Activated CD8-positive, alpha-beta memory T cell treated with anti-CD3 and anti-CD28 coated beads, Interleukin-2, amount 50 U/mL, for 1 hour (primary cell): ENCODE measurements at regions not wholly inside any gene's neighbourhood (a gene's known extent, or its start where the extent isn't known, plus 50 kb on each side); places are given as distances from the start of the nearest gene placed in this dataset.

Experiments used
- DNase-seq: peaks from one replicate; pipeline ENCODE4 v3.0.0-alpha.2; 2020; ENCODE audit errors: extremely low read depth

GRCh38 chr2:41949091-41949882 lies 98.5 kb upstream of the PKDCC start:
- DNase-seq = no peak

- DNase-seq = no peak
Observed at GRCh38 chr2:41949883-41950665, 97.7 kb upstream of the PKDCC start.

GRCh38 chr2:41950666-41950960 lies 97.2 kb upstream of the PKDCC start:
- no peak for DNase-seq

GRCh38 chr2:41954304-41955291 lies 93.2 kb upstream of the PKDCC start:
- no peak for DNase-seq

- DNase-seq = no peak
Observed at GRCh38 chr2:41955316-41956043, 92.3 kb upstream of the PKDCC start.

- no peak for DNase-seq
Observed at GRCh38 chr2:41957431-41957830, 90.4 kb upstream of the PKDCC start.

- no peak for DNase-seq
Observed at GRCh38 chr2:41958251-41958650, 89.6 kb upstream of the PKDCC start.

GRCh38 chr2:41958775-41959174 lies 89.0 kb upstream of the PKDCC start:
- DNase-seq = no peak

GRCh38 chr2:41959760-41960159 lies 88.1 kb upstream of the PKDCC start:
- DNase-seq = no peak

- no peak for DNase-seq
Observed at GRCh38 chr2:41962922-41963622, 84.7 kb upstream of the PKDCC start.

GRCh38 chr2:41963661-41964525 lies 83.9 kb upstream of the PKDCC start:
- DNase-seq = no peak

- no peak for DNase-seq
Observed at GRCh38 chr2:41965173-41965908, 82.5 kb upstream of the PKDCC start.

- DNase-seq = no peak
Observed at GRCh38 chr2:41965909-41966295, 81.9 kb upstream of the PKDCC start.

GRCh38 chr2:41966431-41966893 lies 81.4 kb upstream of the PKDCC start:
- no peak for DNase-seq

GRCh38 chr2:41966920-41967319 lies 80.9 kb upstream of the PKDCC start:
- no peak for DNase-seq

GRCh38 chr2:41967476-41968181 lies 80.2 kb upstream of the PKDCC start:
- DNase-seq = no peak

- DNase-seq = no peak
Observed at GRCh38 chr2:41968182-41968578, 79.6 kb upstream of the PKDCC start.

GRCh38 chr2:41970988-41971660 lies 76.7 kb upstream of the PKDCC start:
- DNase-seq = no peak
